Mesothelial cell of epicardium (in vitro differentiated cells): ENCODE measurements at regions not wholly inside any gene's neighbourhood (a gene's known extent, or its start where the extent isn't known, plus 50 kb on each side); places are given as distances from the start of the nearest gene placed in this dataset.

Source experiments
- DNase-seq, 2 experiments: peaks; one replicate each; pipeline ENCODE4 v3.0.0; 2021; ENCODE audit warnings: low spot score in 2 of 2; ENCODE audit not compliant: unreplicated experiment in 2 of 2
- H3K27ac Mint-ChIP-seq: 2 replicates; pipeline ENCODE4 v1.8.0; 2021; ENCODE audit warnings: mixed read lengths
- H3K27me3 Mint-ChIP-seq: 2 replicates; pipeline ENCODE4 v1.8.0; 2021; ENCODE audit warnings: low read depth, mixed read lengths
- H3K36me3 Mint-ChIP-seq: 2 replicates; pipeline ENCODE4 v1.8.0; 2021; ENCODE audit warnings: mixed read lengths
- H3K4me1 Mint-ChIP-seq: 2 replicates; pipeline ENCODE4 v1.8.0; 2021; ENCODE audit warnings: mixed read lengths
- H3K4me3 Mint-ChIP-seq: 2 replicates; pipeline ENCODE4 v1.8.0; 2021; ENCODE audit warnings: mild to moderate bottlenecking, moderate library complexity, mixed read lengths
- H3K9me3 Mint-ChIP-seq: 2 replicates; pipeline ENCODE4 v1.8.0; 2021; ENCODE audit warnings: mixed read lengths
- CTCF ChIP-seq: fragments of 200-600 bp; sonication (generic); IDR thresholded peaks from one replicate; pipeline ENCODE4 v1.5.0; 2021; ENCODE audit warnings: antibody characterized with exemption; ENCODE audit not compliant: unreplicated experiment

GRCh38 chr14:97642631-97643030 is 845.4 kb downstream of the VRK1 start:
- H3K27me3 Mint-ChIP-seq, result no peaks in the 10 kb centered on the region
- no peak overlapping the region for H3K27ac Mint-ChIP-seq
- no peak overlapping the region for H3K4me3 Mint-ChIP-seq
- H3K4me1 Mint-ChIP-seq, result peaks cover 19% of the 10 kb centered on the region
- no peaks in the 10 kb centered on the region for H3K36me3 Mint-ChIP-seq
- TF ChIP-seq CTCF, result no peak
- DNase-seq, result no peak
- H3K9me3 Mint-ChIP-seq, result peaks cover 5% of the 10 kb centered on the region

GRCh38 chr14:97644365-97644764 is 847.2 kb downstream of the VRK1 start:
- Mint-ChIP-seq H3K36me3 (no peaks in the 10 kb centered on the region), H3K27me3 (no peaks in the 10 kb centered on the region), H3K4me3 (no peak overlapping the region), H3K9me3 (peaks cover 5% of the 10 kb centered on the region), H3K4me1 (peaks cover 16% of the 10 kb centered on the region), H3K27ac (no peak overlapping the region)
- TF ChIP-seq CTCF, result no peak
- DNase-seq, result no peak

GRCh38 chr14:97649752-97650151 is 852.6 kb downstream of the VRK1 start:
- Mint-ChIP-seq H3K4me1 (peaks cover 24% of the 10 kb centered on the region), H3K27me3 (no peaks in the 10 kb centered on the region), H3K27ac (peak overlapping the region; percentile 68), H3K36me3 (no peaks in the 10 kb centered on the region), H3K4me3 (no peak overlapping the region), H3K9me3 (no peaks in the 10 kb centered on the region)
- TF ChIP-seq CTCF, result no peak
- no peak for DNase-seq

- Mint-ChIP-seq H3K36me3 (no peaks in the 10 kb centered on the region), H3K9me3 (no peaks in the 10 kb centered on the region), H3K27me3 (no peaks in the 10 kb centered on the region), H3K4me3 (no peak overlapping the region), H3K27ac (no peak overlapping the region), H3K4me1 (peaks cover 8% of the 10 kb centered on the region)
- TF ChIP-seq CTCF, result no peak
- DNase-seq, result no peak
Measured at GRCh38 chr14:97655169-97655948, 858.2 kb downstream of the VRK1 start.

- TF ChIP-seq CTCF, result no peak
- no peaks in the 10 kb centered on the region for H3K36me3 Mint-ChIP-seq
- no peak overlapping the region for H3K4me3 Mint-ChIP-seq
- H3K9me3 Mint-ChIP-seq, result no peaks in the 10 kb centered on the region
- H3K27me3 Mint-ChIP-seq, result peaks cover 2% of the 10 kb centered on the region
- no peak overlapping the region for H3K27ac Mint-ChIP-seq
- no peaks in the 10 kb centered on the region for H3K4me1 Mint-ChIP-seq
- DNase-seq, result no peak
Measured at GRCh38 chr14:97657609-97658008, 860.4 kb downstream of the VRK1 start.
